ENCODE measurements at regions not wholly inside any gene's neighbourhood (a gene's known extent, or its start where the extent isn't known, plus 50 kb on each side); places are given as distances from the start of the nearest gene placed in this dataset.

DNA sequence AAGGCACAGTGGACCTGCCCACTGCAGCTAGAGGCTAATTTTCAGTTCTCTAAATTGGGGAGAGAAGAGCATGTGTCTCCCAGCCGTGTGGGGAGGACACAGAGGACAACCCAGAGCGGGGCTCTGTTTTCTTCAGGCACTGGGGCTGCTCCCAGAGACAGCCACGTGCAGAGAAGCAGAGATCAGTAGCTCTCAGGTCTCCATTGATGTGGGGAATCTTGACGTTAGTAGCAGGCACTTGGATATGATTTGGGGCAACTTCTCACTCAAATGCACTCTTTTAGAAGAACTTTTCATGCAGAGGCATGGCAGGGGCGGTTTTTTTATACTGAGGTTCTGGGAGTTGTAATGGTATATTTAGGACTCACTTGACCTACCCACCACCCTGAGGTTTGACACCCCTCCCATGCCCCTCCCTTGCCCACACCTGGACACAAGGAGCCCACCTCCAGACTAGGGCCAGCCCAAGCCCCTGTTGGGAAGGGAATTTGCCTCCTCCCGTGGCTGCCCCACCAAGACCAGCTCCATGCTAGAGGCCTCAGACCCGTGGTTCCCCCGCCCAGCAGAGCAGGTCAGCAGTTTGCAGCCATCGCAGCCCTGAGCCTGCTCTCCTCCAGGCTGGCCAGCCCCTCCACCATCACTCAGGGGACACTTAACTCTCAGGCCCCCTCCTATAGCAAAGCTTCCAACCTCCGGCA lies 94.2 kb upstream of the RTL6 start:
- Histone ChIP-seq H3K9me3 (no peaks in the 10 kb centered on the region), H3K36me3 (no peaks in the 10 kb centered on the region), H3K27me3 (no peaks in the 10 kb centered on the region), H3K27ac (no peak overlapping the region), H3K4me1 (no peaks in the 10 kb centered on the region), H3K4me3 (no peak overlapping the region)
- no peak for DNase-seq
- TF ChIP-seq POLR2A (IDR thresholded peaks at IDR 0.05) = no peak
- TF ChIP-seq, protein P1, sequence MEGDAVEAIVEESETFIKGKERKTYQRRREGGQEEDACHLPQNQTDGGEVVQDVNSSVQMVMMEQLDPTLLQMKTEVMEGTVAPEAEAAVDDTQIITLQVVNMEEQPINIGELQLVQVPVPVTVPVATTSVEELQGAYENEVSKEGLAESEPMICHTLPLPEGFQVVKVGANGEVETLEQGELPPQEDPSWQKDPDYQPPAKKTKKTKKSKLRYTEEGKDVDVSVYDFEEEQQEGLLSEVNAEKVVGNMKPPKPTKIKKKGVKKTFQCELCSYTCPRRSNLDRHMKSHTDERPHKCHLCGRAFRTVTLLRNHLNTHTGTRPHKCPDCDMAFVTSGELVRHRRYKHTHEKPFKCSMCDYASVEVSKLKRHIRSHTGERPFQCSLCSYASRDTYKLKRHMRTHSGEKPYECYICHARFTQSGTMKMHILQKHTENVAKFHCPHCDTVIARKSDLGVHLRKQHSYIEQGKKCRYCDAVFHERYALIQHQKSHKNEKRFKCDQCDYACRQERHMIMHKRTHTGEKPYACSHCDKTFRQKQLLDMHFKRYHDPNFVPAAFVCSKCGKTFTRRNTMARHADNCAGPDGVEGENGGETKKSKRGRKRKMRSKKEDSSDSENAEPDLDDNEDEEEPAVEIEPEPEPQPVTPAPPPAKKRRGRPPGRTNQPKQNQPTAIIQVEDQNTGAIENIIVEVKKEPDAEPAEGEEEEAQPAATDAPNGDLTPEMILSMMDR (IDR thresholded peaks at IDR 0.05) = no peak

- Histone ChIP-seq H3K27me3 (no peaks in the 10 kb centered on the region), H3K4me1 (no peaks in the 10 kb centered on the region), H3K4me3 (no peak overlapping the region), H3K36me3 (no peaks in the 10 kb centered on the region), H3K27ac (no peak overlapping the region), H3K9me3 (no peaks in the 10 kb centered on the region)
- no peak for DNase-seq
- TF ChIP-seq, protein P1 (IDR thresholded peaks at IDR 0.05) = no peak
- TF ChIP-seq POLR2A (IDR thresholded peaks at IDR 0.05) = no peak
Measured at GRCh38 chr22:44591146-44591790, 93.2 kb upstream of the RTL6 start.

- no peak for TF ChIP-seq POLR2A (IDR thresholded peaks at IDR 0.05)
- TF ChIP-seq, protein P1 (IDR thresholded peaks at IDR 0.05) = no peak
- Histone ChIP-seq H3K27ac (no peak overlapping the region), H3K9me3 (no peaks in the 10 kb centered on the region), H3K4me3 (no peak overlapping the region), H3K27me3 (no peaks in the 10 kb centered on the region), H3K4me1 (no peaks in the 10 kb centered on the region), H3K36me3 (no peaks in the 10 kb centered on the region)
- DNase-seq = no peak
Measured at GRCh38 chr22:44590291-44590690, 92.3 kb upstream of the RTL6 start.

GRCh38 chr22:44589831-44590230 lies 91.8 kb upstream of the RTL6 start:
- TF ChIP-seq POLR2A (IDR thresholded peaks at IDR 0.05) = no peak
- TF ChIP-seq, protein P1 (IDR thresholded peaks at IDR 0.05) = no peak
- Histone ChIP-seq H3K36me3 (no peaks in the 10 kb centered on the region), H3K27me3 (no peaks in the 10 kb centered on the region), H3K27ac (no peak overlapping the region), H3K4me3 (no peak overlapping the region), H3K4me1 (no peaks in the 10 kb centered on the region), H3K9me3 (no peaks in the 10 kb centered on the region)
- no peak for DNase-seq

GRCh38 chr22:44588348-44588747 lies 90.3 kb upstream of the RTL6 start:
- DNase-seq = peak in 1 of 3 donors; percentile 9
- TF ChIP-seq POLR2A (IDR thresholded peaks at IDR 0.05) = no peak
- TF ChIP-seq, protein P1 (IDR thresholded peaks at IDR 0.05) = no peak
- Histone ChIP-seq H3K4me1 (no peaks in the 10 kb centered on the region), H3K27me3 (no peaks in the 10 kb centered on the region), H3K36me3 (no peaks in the 10 kb centered on the region), H3K4me3 (no peak overlapping the region), H3K27ac (no peak overlapping the region), H3K9me3 (no peaks in the 10 kb centered on the region)

All from Peyer's patch (tissue), 4 donors.